NT2/D1 (cell line): ENCODE measurements at regions not wholly inside any gene's neighbourhood (a gene's known extent, or its start where the extent isn't known, plus 50 kb on each side); places are given as distances from the start of the nearest gene placed in this dataset.

Experiments
- DNase-seq: peaks from one replicate; pipeline ENCODE4 v3.0.0-alpha.2; 2011; ENCODE audit warnings: low read depth, low spot score
- H3K27me3 ChIP-seq: 2 replicates; pipeline ENCODE4 v1.6.0; 2011; ENCODE audit warnings: mild to moderate bottlenecking; ENCODE audit not compliant: insufficient read length, insufficient read depth
- H3K36me3 ChIP-seq: 2 replicates; pipeline ENCODE4 v1.6.1; 2011; ENCODE audit warnings: mild to moderate bottlenecking, low read length, mixed read lengths; ENCODE audit not compliant: insufficient read depth, insufficient read length
- H3K4me1 ChIP-seq: 2 replicates; pipeline ENCODE4 v1.5.1; 2011; ENCODE audit not compliant: insufficient read depth, insufficient read length
- H3K4me3 ChIP-seq: 2 replicates; pipeline ENCODE4 v1.5.1; 2011; ENCODE audit warnings: low read depth; ENCODE audit not compliant: insufficient read length
- H3K9ac ChIP-seq: 2 replicates; pipeline ENCODE4 v1.6.0; 2011; ENCODE audit warnings: low read depth; ENCODE audit not compliant: insufficient read length
- H3K9me3 ChIP-seq: 2 replicates; pipeline ENCODE4 v1.5.1; 2011; ENCODE audit warnings: mild to moderate bottlenecking, low read length; ENCODE audit not compliant: insufficient read depth
- SUZ12 ChIP-seq: IDR thresholded peaks from 2 replicates; pipeline ENCODE4 v1.6.1; 2011; ENCODE audit not compliant: insufficient read length, insufficient read depth; ENCODE audit errors: extremely low read depth
- YY1 ChIP-seq: IDR thresholded peaks from 2 replicates; pipeline ENCODE4 v1.6.1; 2011; ENCODE audit not compliant: insufficient read length, insufficient read depth
- ZNF274 ChIP-seq: IDR thresholded peaks from 2 replicates; pipeline ENCODE4 v1.6.1; 2011; ENCODE audit warnings: mild to moderate bottlenecking, low read depth, low read length

GRCh38 chr20:36824142-36824940 is 50.8 kb upstream of the DSN1 start:
- peaks cover 9% of the 10 kb centered on the region for H3K4me1 ChIP-seq
- no peak for DNase-seq
- H3K27me3 ChIP-seq, result no peaks in the 10 kb centered on the region
- TF ChIP-seq YY1 (no peak), ZNF274 (no peak), SUZ12 (no peak)
- H3K9me3 ChIP-seq, result no peaks in the 10 kb centered on the region
- H3K4me3 ChIP-seq, result no peak overlapping the region
- H3K36me3 ChIP-seq, result peaks cover 46% of the 10 kb centered on the region
- no peak overlapping the region for H3K9ac ChIP-seq

GRCh38 chr20:36825385-36826104 is 50.4 kb upstream of the TLDC2 start:
- H3K9ac ChIP-seq, result no peak overlapping the region
- H3K4me3 ChIP-seq, result no peak overlapping the region
- no peaks in the 10 kb centered on the region for H3K9me3 ChIP-seq
- TF ChIP-seq SUZ12, result no peak
- no peak for TF ChIP-seq YY1
- no peak for TF ChIP-seq ZNF274
- peaks cover 9% of the 10 kb centered on the region for H3K4me1 ChIP-seq
- H3K36me3 ChIP-seq, result peaks cover 52% of the 10 kb centered on the region
- H3K27me3 ChIP-seq, result no peaks in the 10 kb centered on the region
- no peak for DNase-seq
